HG02610 (cell line): ENCODE measurements at regions not wholly inside any gene's neighbourhood (a gene's known extent, or its start where the extent isn't known, plus 50 kb on each side); places are given as distances from the start of the nearest gene placed in this dataset.

Source experiments
- ATAC-seq: cut with Tn5 transposase; IDR thresholded peaks from one replicate; pipeline ENCODE4 v1.9.1; 2021; ENCODE audit warnings: mild to moderate bottlenecking, moderate library complexity; ENCODE audit not compliant: unreplicated experiment

GRCh38 chr3:113136071-113136470, 75.3 kb upstream of the BOC start:
- ATAC-seq: no peak

- ATAC-seq: no peak
These were observed 74.8 kb upstream of the BOC start for GRCh38 chr3:113136544-113136943.

GRCh38 chr3:113138839-113139743, 72.3 kb upstream of the BOC start:
- no peak for ATAC-seq

GRCh38 chr3:113140876-113141275, 70.5 kb upstream of the BOC start:
- peak; percentile 72 for ATAC-seq

- no peak for ATAC-seq
These were observed 69.8 kb upstream of the BOC start for GRCh38 chr3:113141543-113141942.

GRCh38 chr3:113142476-113142875, 68.9 kb upstream of the BOC start:
- ATAC-seq: no peak

GRCh38 chr3:113143353-113143752, 68.0 kb upstream of the BOC start:
- ATAC-seq: no peak

GRCh38 chr3:113147681-113148261, 63.6 kb upstream of the BOC start:
- ATAC-seq: no peak

GRCh38 chr3:113148284-113148683, 63.1 kb upstream of the BOC start:
- ATAC-seq: no peak

- ATAC-seq: no peak
These were observed 61.1 kb upstream of the BOC start for GRCh38 chr3:113150250-113150649.

- ATAC-seq: no peak
These were observed 59.8 kb upstream of the BOC start for GRCh38 chr3:113151461-113152031.

- no peak for ATAC-seq
These were observed 58.5 kb upstream of the BOC start for GRCh38 chr3:113152849-113153248.

GRCh38 chr3:113153499-113154107, 57.8 kb upstream of the BOC start:
- ATAC-seq: peak; percentile 81

- ATAC-seq: no peak
These were observed 54.5 kb upstream of the BOC start for GRCh38 chr3:113156816-113157333.

- no peak for ATAC-seq
These were observed 53.8 kb upstream of the BOC start for GRCh38 chr3:113157408-113158030.

- no peak for ATAC-seq
These were observed 53.2 kb upstream of the BOC start for GRCh38 chr3:113158171-113158570.
